ENCODE measurements at regions not wholly inside any gene's neighbourhood (a gene's known extent, or its start where the extent isn't known, plus 50 kb on each side); places are given as distances from the start of the nearest gene placed in this dataset.

- Histone ChIP-seq H3K18ac (ENCODE audit: insufficient read length, low read depth, low read length) (no peak overlapping the region), H4K8ac (replicated peaks; ENCODE audit: insufficient read length, low read depth, low read length) (no peak overlapping the region), H4K20me1 (ENCODE audit: control insufficient read depth, insufficient read depth, insufficient read length) (no peaks in the 10 kb centered on the region), H2AFZ (ENCODE audit: low read length) (no peak overlapping the region), H2BK5ac (ENCODE audit: insufficient read length, low read length) (no peak overlapping the region), H2AK5ac (ENCODE audit: insufficient read length, low read length) (no peak overlapping the region), H2BK12ac (ENCODE audit: insufficient read length, low read depth, low read length) (no peak overlapping the region), H3K27me3 (ENCODE audit: insufficient read depth, low read length) (0 out of 2 replicates have a peak, but pooled peaks cover 3% of the 10 kb centered on the region), H3K4me2 (ENCODE audit: insufficient read depth, insufficient read length, low read length) (no peak overlapping the region), H3K56ac (ENCODE audit: insufficient read length, low read depth, low read length) (no peak overlapping the region), H3K9me3 (ENCODE audit: control insufficient read depth, low read depth, low read length) (no peaks in the 10 kb centered on the region), H3K27ac (ENCODE audit: insufficient read length, low read depth, low read length) (no peak overlapping the region), H3K9ac (ENCODE audit: extremely low read depth, insufficient read length, low read length) (no peak overlapping the region), H3K4ac (ENCODE audit: low read depth, low read length) (no peak overlapping the region), H2BK120ac (ENCODE audit: low read depth, low read length, poor library complexity, severe bottlenecking) (no peak overlapping the region), H3K23me2 (ENCODE audit: insufficient read length, low read depth, low read length, poor library complexity, severe bottlenecking) (no peaks in the 10 kb centered on the region), H4K5ac (ENCODE audit: insufficient read length, low read depth, low read length) (no peak overlapping the region), H3K14ac (ENCODE audit: insufficient read depth, low read length) (no peak overlapping the region), H3T11ph (ENCODE audit: low read length) (no peak overlapping the region), H3K79me1 (ENCODE audit: insufficient read depth, low read depth, low read length, poor library complexity, severe bottlenecking) (no peaks in the 10 kb centered on the region), H4K91ac (ENCODE audit: insufficient read length, low read depth, low read length) (no peak overlapping the region), H3K79me2 (ENCODE audit: insufficient read depth, low read length) (no peaks in the 10 kb centered on the region), H3K4me1 (ENCODE audit: insufficient read depth, low read length) (no peaks in the 10 kb centered on the region), H2BK15ac (ENCODE audit: low read depth, low read length) (no peak overlapping the region), H2BK20ac (ENCODE audit: low read depth, low read length, poor library complexity, severe bottlenecking) (no peak overlapping the region), H3K23ac (ENCODE audit: insufficient read length, low read depth, low read length) (no peak overlapping the region)
- H3K27ac Mint-ChIP-seq: peak overlapping the region in 1 of 3 experiments; percentile 24; a peak in 1 of 7 replicates
- no peaks in the 10 kb centered on the region for H3K36me3 Mint-ChIP-seq (ENCODE audit: insufficient read depth in 1 of 3, low read depth in 3 of 3)
- WGBS (ENCODE audit: extremely low coverage, insufficient read length, low lambda C conversion rate): no CpG with 5 or more reads among the region's 9 CpGs
- no peaks in the 10 kb centered on the region for H3K9me3 Mint-ChIP-seq
- H3K27me3 Mint-ChIP-seq (ENCODE audit: low read depth): peaks cover 6% of the 10 kb centered on the region
- TF ChIP-seq CTCF (conservative IDR thresholded peaks at IDR 0.05): no peak
- H3K4me3 Mint-ChIP-seq: no peak overlapping the region
- peak; percentile 64 for DNase-seq
- peaks cover 14 to 15% of the 10 kb centered on the region in 2 experiments for H3K4me1 Mint-ChIP-seq
Observed at GRCh38 chr3:14256561-14257342, 78.1 kb downstream of the LSM3 start.
